Neural cell (in vitro differentiated cells): ENCODE measurements at regions not wholly inside any gene's neighbourhood (a gene's known extent, or its start where the extent isn't known, plus 50 kb on each side); places are given as distances from the start of the nearest gene placed in this dataset.

Experiments used
- H2AFZ ChIP-seq: fragments of 200-600, 300-800 bp; sonication (generic), shearing (Covaris generic); 2 replicates; pipeline ENCODE4 v1.6.0; 2014; ENCODE audit warnings: low read depth, mild to moderate bottlenecking, antibody characterized with exemption, low read length, moderate library complexity
- H3F3A ChIP-seq: fragments of 200-600 bp; shearing (Covaris generic); 2 replicates; pipeline ENCODE4 v1.6.1; 2016; ENCODE audit warnings: mild to moderate bottlenecking, moderate library complexity, mixed read lengths, antibody characterized with exemption, low read length; ENCODE audit not compliant: insufficient read depth, poor library complexity, severe bottlenecking
- H3K27ac ChIP-seq: fragments of 200-600, 300-800 bp; sonication (generic), shearing (Covaris generic); 2 replicates; pipeline ENCODE4 v1.5.1; 2014; ENCODE audit warnings: mild to moderate bottlenecking, low read length, moderate library complexity
- H3K27me3 ChIP-seq: fragments of 300-800, 200-600 bp; sonication (generic), shearing (Covaris generic); 2 replicates; pipeline ENCODE4 v1.6.0; 2014; ENCODE audit warnings: mild to moderate bottlenecking, low read depth, low read length, moderate library complexity; ENCODE audit not compliant: insufficient read depth
- H3K36me3 ChIP-seq: fragments of 300-800, 200-600 bp; sonication (generic), shearing (Covaris generic); 2 replicates; pipeline ENCODE4 v1.5.1; 2014; ENCODE audit warnings: mild to moderate bottlenecking, antibody characterized with exemption, low read length, moderate library complexity; ENCODE audit not compliant: insufficient read depth
- H3K4me2 ChIP-seq: fragments of 300-800, 200-600 bp; sonication (generic), shearing (Covaris generic); 2 replicates; pipeline ENCODE4 v1.6.0; 2014; ENCODE audit warnings: mild to moderate bottlenecking, low read length
- H3K4me3 ChIP-seq: fragments of 300-800, 200-600 bp; sonication (generic), shearing (Covaris generic); 2 replicates; pipeline ENCODE4 v1.5.1; 2014; ENCODE audit warnings: mild to moderate bottlenecking, low read length, moderate library complexity
- H3K79me2 ChIP-seq: fragments of 200-600 bp; shearing (Covaris generic); replicated peaks from 2 replicates; pipeline ENCODE4 v1.6.0; 2014; ENCODE audit warnings: mild to moderate bottlenecking, low read length, moderate library complexity; ENCODE audit not compliant: insufficient read depth
- H3K9ac ChIP-seq: fragments of 300-800, 200-600 bp; sonication (generic), shearing (Covaris generic); 2 replicates; pipeline ENCODE4 v1.6.1; 2016; ENCODE audit warnings: mild to moderate bottlenecking, low read length, mixed read lengths
- H3K9me2 ChIP-seq: fragments of 200-600 bp; shearing (Covaris generic); 2 replicates; pipeline ENCODE4 v1.6.1; 2016; ENCODE audit warnings: mild to moderate bottlenecking, low read length, mixed read lengths; ENCODE audit not compliant: insufficient read depth
- H3K9me3 ChIP-seq: fragments of 200-600, 300-800 bp; sonication (generic), shearing (Covaris generic); 2 replicates; pipeline ENCODE4 v1.6.1; 2016; ENCODE audit warnings: mild to moderate bottlenecking, mixed run types, low read length, moderate library complexity, mixed read lengths
- H4K20me1 ChIP-seq: fragments of 200-600 bp; shearing (Covaris generic); 2 replicates; pipeline ENCODE4 v1.6.1; 2016; ENCODE audit warnings: mild to moderate bottlenecking, mixed run types; ENCODE audit not compliant: insufficient read depth
- CTCF ChIP-seq: fragments of 450-650 bp; IDR thresholded peaks from 2 replicates; pipeline ENCODE4 v1.5.1; 2014; ENCODE audit warnings: antibody characterized with exemption, mild to moderate bottlenecking, moderate library complexity; ENCODE audit not compliant: poor library complexity, severe bottlenecking
- EP300 ChIP-seq: fragments of 450-650 bp; conservative IDR thresholded peaks from 2 replicates; pipeline ENCODE4 v1.6.1; 2014; ENCODE audit warnings: antibody characterized with exemption, mild to moderate bottlenecking, moderate library complexity; ENCODE audit not compliant: poor library complexity, severe bottlenecking
- EZH2 ChIP-seq: fragments of 200-600, 300-800 bp; shearing (Covaris generic), sonication (generic); IDR thresholded peaks from 2 replicates; pipeline ENCODE4 v1.6.1; 2014; ENCODE audit warnings: antibody characterized with exemption, low read length, borderline replicate concordance, mild to moderate bottlenecking; ENCODE audit not compliant: insufficient read depth, poor library complexity, severe bottlenecking
- MXI1 ChIP-seq: fragments of 450-650 bp; conservative IDR thresholded peaks from 2 replicates; pipeline ENCODE4 v1.6.1; 2014; ENCODE audit warnings: antibody characterized with exemption, mild to moderate bottlenecking; ENCODE audit not compliant: poor library complexity, severe bottlenecking
- POLR2AphosphoS5 ChIP-seq: IDR thresholded peaks from 2 replicates; pipeline ENCODE4 v1.6.1; 2012
- RAD21 ChIP-seq: fragments of 450-650 bp; conservative IDR thresholded peaks from 2 replicates; pipeline ENCODE4 v1.6.1; 2014; ENCODE audit warnings: antibody characterized with exemption, mild to moderate bottlenecking, moderate library complexity
- SMC3 ChIP-seq: fragments of 450-650 bp; conservative IDR thresholded peaks from 2 replicates; pipeline ENCODE4 v1.6.1; 2014; ENCODE audit warnings: antibody characterized with exemption, mild to moderate bottlenecking, moderate library complexity; ENCODE audit not compliant: poor library complexity
- TAF1 ChIP-seq: IDR thresholded peaks from 2 replicates; pipeline ENCODE4 v1.6.1; 2012; ENCODE audit warnings: low read depth
- TF ChIP-seq, protein P1 (sequence below): IDR thresholded peaks from 2 replicates; pipeline ENCODE4 v1.6.1; 2012; ENCODE audit warnings: borderline replicate concordance

DNA sequence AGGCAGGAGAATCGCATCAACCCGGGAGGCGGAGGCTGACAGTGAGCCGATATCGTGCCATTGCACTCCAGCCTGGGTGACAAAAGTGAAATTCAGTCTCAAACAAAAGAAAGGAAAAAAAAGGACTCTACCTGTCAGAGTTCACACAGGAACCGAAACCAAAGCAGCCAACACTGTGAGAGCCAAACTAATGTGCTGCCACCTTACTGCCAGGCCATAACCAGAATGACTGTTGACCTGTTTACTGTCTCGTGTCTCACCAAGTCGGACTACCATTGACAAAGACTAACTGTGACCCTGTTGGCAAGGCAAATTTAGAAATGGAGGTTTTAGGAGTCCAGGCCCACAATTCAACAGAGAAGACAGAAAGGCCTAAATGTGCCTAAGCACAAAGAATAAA lies 112.4 kb downstream of the ANXA2R start:
- no peaks in the 10 kb centered on the region for H3K9me3 ChIP-seq
- TF ChIP-seq EZH2, result no peak
- no peak for TF ChIP-seq POLR2AphosphoS5
- TF ChIP-seq TAF1, result no peak
- no peak for TF ChIP-seq CTCF
- TF ChIP-seq, protein P1, sequence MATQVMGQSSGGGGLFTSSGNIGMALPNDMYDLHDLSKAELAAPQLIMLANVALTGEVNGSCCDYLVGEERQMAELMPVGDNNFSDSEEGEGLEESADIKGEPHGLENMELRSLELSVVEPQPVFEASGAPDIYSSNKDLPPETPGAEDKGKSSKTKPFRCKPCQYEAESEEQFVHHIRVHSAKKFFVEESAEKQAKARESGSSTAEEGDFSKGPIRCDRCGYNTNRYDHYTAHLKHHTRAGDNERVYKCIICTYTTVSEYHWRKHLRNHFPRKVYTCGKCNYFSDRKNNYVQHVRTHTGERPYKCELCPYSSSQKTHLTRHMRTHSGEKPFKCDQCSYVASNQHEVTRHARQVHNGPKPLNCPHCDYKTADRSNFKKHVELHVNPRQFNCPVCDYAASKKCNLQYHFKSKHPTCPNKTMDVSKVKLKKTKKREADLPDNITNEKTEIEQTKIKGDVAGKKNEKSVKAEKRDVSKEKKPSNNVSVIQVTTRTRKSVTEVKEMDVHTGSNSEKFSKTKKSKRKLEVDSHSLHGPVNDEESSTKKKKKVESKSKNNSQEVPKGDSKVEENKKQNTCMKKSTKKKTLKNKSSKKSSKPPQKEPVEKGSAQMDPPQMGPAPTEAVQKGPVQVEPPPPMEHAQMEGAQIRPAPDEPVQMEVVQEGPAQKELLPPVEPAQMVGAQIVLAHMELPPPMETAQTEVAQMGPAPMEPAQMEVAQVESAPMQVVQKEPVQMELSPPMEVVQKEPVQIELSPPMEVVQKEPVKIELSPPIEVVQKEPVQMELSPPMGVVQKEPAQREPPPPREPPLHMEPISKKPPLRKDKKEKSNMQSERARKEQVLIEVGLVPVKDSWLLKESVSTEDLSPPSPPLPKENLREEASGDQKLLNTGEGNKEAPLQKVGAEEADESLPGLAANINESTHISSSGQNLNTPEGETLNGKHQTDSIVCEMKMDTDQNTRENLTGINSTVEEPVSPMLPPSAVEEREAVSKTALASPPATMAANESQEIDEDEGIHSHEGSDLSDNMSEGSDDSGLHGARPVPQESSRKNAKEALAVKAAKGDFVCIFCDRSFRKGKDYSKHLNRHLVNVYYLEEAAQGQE, result no peak
- no peak for TF ChIP-seq SMC3
- TF ChIP-seq MXI1, result no peak
- TF ChIP-seq EP300, result no peak
- no peak for TF ChIP-seq RAD21
- no peaks in the 10 kb centered on the region for H3K27me3 ChIP-seq
- no peak overlapping the region for H3K27ac ChIP-seq
- no peaks in the 10 kb centered on the region for H3K79me2 ChIP-seq
- H3K9me2 ChIP-seq, result no peaks in the 10 kb centered on the region
- no peaks in the 10 kb centered on the region for H3K36me3 ChIP-seq
- no peak overlapping the region for H3K4me2 ChIP-seq
- no peaks in the 10 kb centered on the region for H4K20me1 ChIP-seq
- no peak overlapping the region for H2AFZ ChIP-seq
- no peak overlapping the region for H3K9ac ChIP-seq
- no peak overlapping the region for H3K4me3 ChIP-seq
- H3F3A ChIP-seq, result no peaks in the 10 kb centered on the region

DNA sequence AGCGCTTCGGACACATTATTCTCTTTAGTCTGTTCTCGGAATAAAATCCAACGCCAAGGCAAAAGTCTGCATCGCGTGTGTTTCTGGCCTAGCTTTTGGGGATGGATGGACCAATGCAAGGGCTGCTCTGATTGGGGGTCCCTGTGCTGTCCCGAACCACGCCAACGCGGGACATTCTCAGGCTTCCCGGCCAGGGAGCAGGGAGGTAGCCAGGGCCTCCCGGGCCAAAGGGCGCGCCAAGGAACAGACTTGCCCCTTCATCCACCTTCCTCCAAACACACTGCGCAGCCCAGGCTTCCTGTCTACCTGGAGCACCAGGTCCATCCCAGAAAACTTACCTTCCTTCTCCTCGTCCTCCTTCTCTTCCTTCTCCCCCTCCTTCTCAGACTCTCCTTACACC lies 113.0 kb upstream of the SELENOP start:
- no peaks in the 10 kb centered on the region for H3K27me3 ChIP-seq
- H2AFZ ChIP-seq, result no peak overlapping the region
- no peaks in the 10 kb centered on the region for H3K79me2 ChIP-seq
- H3K4me2 ChIP-seq, result no peak overlapping the region
- H3K9me2 ChIP-seq, result no peaks in the 10 kb centered on the region
- H3K36me3 ChIP-seq, result no peaks in the 10 kb centered on the region
- H3K27ac ChIP-seq, result no peak overlapping the region
- TF ChIP-seq, protein P1, result no peak
- TF ChIP-seq CTCF (no peak), POLR2AphosphoS5 (no peak), SMC3 (no peak), EP300 (no peak), TAF1 (no peak), RAD21 (no peak)
- H3K4me3 ChIP-seq, result no peak overlapping the region
- no peaks in the 10 kb centered on the region for H3K9me3 ChIP-seq
- H3K9ac ChIP-seq, result no peak overlapping the region
- no peaks in the 10 kb centered on the region for H3F3A ChIP-seq
- H4K20me1 ChIP-seq, result no peaks in the 10 kb centered on the region
